ENCODE measurements at regions not wholly inside any gene's neighbourhood (a gene's known extent, or its start where the extent isn't known, plus 50 kb on each side); places are given as distances from the start of the nearest gene placed in this dataset.

- H3K27me3 Mint-ChIP-seq (ENCODE audit: low read depth), result peaks cover 2% of the 10 kb centered on the region
- H3K36me3 Mint-ChIP-seq (ENCODE audit: low read depth), result no peaks in the 10 kb centered on the region
- no peak for TF ChIP-seq CTCF (IDR thresholded peaks at IDR 0.05)
- H3K9me3 Mint-ChIP-seq (ENCODE audit: low read depth), result no peaks in the 10 kb centered on the region
- H3K4me3 Mint-ChIP-seq (ENCODE audit: unreplicated experiment), result no peak overlapping the region
- H3K27ac Mint-ChIP-seq (ENCODE audit: unreplicated experiment), result no peak overlapping the region
- DNase-seq (ENCODE audit: low spot score), result no peak
- H3K4me1 Mint-ChIP-seq (ENCODE audit: low read depth), result peaks cover 15% of the 10 kb centered on the region
Observed at GRCh38 chr10:121108051-121108450, 256.9 kb downstream of the WDR11 start.

GRCh38 chr10:121110369-121110768, 259.2 kb downstream of the WDR11 start:
- Mint-ChIP-seq H3K9me3 (ENCODE audit: low read depth) (no peaks in the 10 kb centered on the region), H3K4me1 (ENCODE audit: low read depth) (peaks cover 16% of the 10 kb centered on the region), H3K27ac (ENCODE audit: unreplicated experiment) (no peak overlapping the region), H3K36me3 (ENCODE audit: low read depth) (no peaks in the 10 kb centered on the region), H3K27me3 (ENCODE audit: low read depth) (peaks cover 2% of the 10 kb centered on the region), H3K4me3 (ENCODE audit: unreplicated experiment) (no peak overlapping the region)
- TF ChIP-seq CTCF (IDR thresholded peaks at IDR 0.05), result no peak
- no peak for DNase-seq (ENCODE audit: low spot score)

- TF ChIP-seq CTCF (IDR thresholded peaks at IDR 0.05), result no peak
- peaks cover 16% of the 10 kb centered on the region for H3K4me1 Mint-ChIP-seq (ENCODE audit: low read depth)
- H3K27me3 Mint-ChIP-seq (ENCODE audit: low read depth), result no peaks in the 10 kb centered on the region
- no peak for DNase-seq (ENCODE audit: low spot score)
- peaks cover 1% of the 10 kb centered on the region for H3K36me3 Mint-ChIP-seq (ENCODE audit: low read depth)
- H3K27ac Mint-ChIP-seq (ENCODE audit: unreplicated experiment), result no peak overlapping the region
- H3K4me3 Mint-ChIP-seq (ENCODE audit: unreplicated experiment), result no peak overlapping the region
- peaks cover 17% of the 10 kb centered on the region for H3K9me3 Mint-ChIP-seq (ENCODE audit: low read depth)
Observed at GRCh38 chr10:121112136-121112535, 261.0 kb downstream of the WDR11 start.

GRCh38 chr10:121112579-121113384, 261.6 kb downstream of the WDR11 start:
- peak; percentile 58 for TF ChIP-seq CTCF (IDR thresholded peaks at IDR 0.05)
- Mint-ChIP-seq H3K4me3 (ENCODE audit: unreplicated experiment) (no peak overlapping the region), H3K27ac (ENCODE audit: unreplicated experiment) (no peak overlapping the region), H3K4me1 (ENCODE audit: low read depth) (peaks cover 16% of the 10 kb centered on the region), H3K27me3 (ENCODE audit: low read depth) (no peaks in the 10 kb centered on the region), H3K36me3 (ENCODE audit: low read depth) (peaks cover 1% of the 10 kb centered on the region), H3K9me3 (ENCODE audit: low read depth) (peaks cover 19% of the 10 kb centered on the region)
- DNase-seq (ENCODE audit: low spot score), result no peak

GRCh38 chr10:121113385-121113696, 262.2 kb downstream of the WDR11 start:
- Mint-ChIP-seq H3K9me3 (ENCODE audit: low read depth) (peaks cover 19% of the 10 kb centered on the region), H3K36me3 (ENCODE audit: low read depth) (peaks cover 1% of the 10 kb centered on the region), H3K27me3 (ENCODE audit: low read depth) (no peaks in the 10 kb centered on the region), H3K4me3 (ENCODE audit: unreplicated experiment) (no peak overlapping the region), H3K4me1 (ENCODE audit: low read depth) (peaks cover 16% of the 10 kb centered on the region), H3K27ac (ENCODE audit: unreplicated experiment) (no peak overlapping the region)
- no peak for DNase-seq (ENCODE audit: low spot score)
- no peak for TF ChIP-seq CTCF (IDR thresholded peaks at IDR 0.05)

Data from chondrocyte (in vitro differentiated cells).